Liver (tissue), 7 donors: ENCODE measurements at regions not wholly inside any gene's neighbourhood (a gene's known extent, or its start where the extent isn't known, plus 50 kb on each side); places are given as distances from the start of the nearest gene placed in this dataset.

ENCODE experiments used
- DNase-seq: peaks from one replicate; pipeline ENCODE4 v3.0.0-alpha.2; 2017; ENCODE audit warnings: low spot score
- H3K27ac ChIP-seq, 2 donors: one replicate each; pipeline ENCODE4 v1.7.0; 2013; ENCODE audit warnings: inconsistent platforms in 2 of 2, low read length in 2 of 2, control low read depth in 1 of 2, low read depth in 1 of 2, mild to moderate bottlenecking in 1 of 2
- H3K27me3 ChIP-seq, 4 donors: one replicate each; pipeline versions ENCODE4 v1.6.1 to v1.7.0; 2013; ENCODE audit warnings: low read length in 3 of 4, inconsistent platforms in 1 of 4, mild to moderate bottlenecking in 1 of 4, moderate library complexity in 1 of 4; ENCODE audit not compliant: control insufficient read depth in 4 of 4, insufficient read depth in 4 of 4
- H3K36me3 ChIP-seq, 4 donors: one replicate each; pipeline versions ENCODE4 v1.6.1 to v1.7.0; 2013; ENCODE audit warnings: low read length in 3 of 4, mild to moderate bottlenecking in 3 of 4, low read depth in 1 of 4, moderate library complexity in 1 of 4; ENCODE audit not compliant: control insufficient read depth in 4 of 4, insufficient read depth in 3 of 4
- H3K4me1 ChIP-seq, 4 donors: one replicate each; pipeline versions ENCODE4 v1.6.1 to v1.7.0; 2013; ENCODE audit warnings: low read length in 3 of 4, mild to moderate bottlenecking in 3 of 4, moderate library complexity in 1 of 4; ENCODE audit not compliant: control insufficient read depth in 4 of 4, insufficient read depth in 4 of 4
- H3K4me3 ChIP-seq, 3 donors: one replicate each; pipeline versions ENCODE4 v1.6.1 to v1.7.0; 2013; ENCODE audit warnings: low read length in 3 of 3, control low read depth in 1 of 3, low read depth in 1 of 3, mild to moderate bottlenecking in 1 of 3
- H3K9ac ChIP-seq, 2 donors: one replicate each; pipeline ENCODE4 v1.7.0; 2013; ENCODE audit warnings: low read length in 2 of 2, mild to moderate bottlenecking in 2 of 2, moderate library complexity in 2 of 2, control low read depth in 1 of 2, low read depth in 1 of 2
- H3K9me3 ChIP-seq, 4 donors: one replicate each; pipeline versions ENCODE4 v1.6.1 to v1.7.0; 2013; ENCODE audit warnings: low read length in 3 of 4; ENCODE audit not compliant: control insufficient read depth in 4 of 4
- ATF3 ChIP-seq: IDR thresholded peaks from 2 replicates; pipeline ENCODE4 v1.6.1; 2016; ENCODE audit warnings: antibody characterized with exemption
- FOXA2 ChIP-seq: IDR thresholded peaks from 2 replicates; pipeline ENCODE4 v1.6.1; 2016; ENCODE audit warnings: antibody characterized with exemption
- GABPA ChIP-seq, 2 donors: IDR thresholded peaks in 1 of 2; conservative IDR thresholded peaks in 1 of 2; 2 replicates each; pipeline ENCODE4 v1.6.1; 2016; ENCODE audit warnings: antibody characterized with exemption in 2 of 2, mild to moderate bottlenecking in 1 of 2, moderate library complexity in 1 of 2
- HNF4A ChIP-seq, 2 donors: conservative IDR thresholded peaks; 2 replicates each; pipeline ENCODE4 v1.6.1; 2016; ENCODE audit warnings: antibody characterized with exemption in 2 of 2, mild to moderate bottlenecking in 2 of 2
- HNF4G ChIP-seq: IDR thresholded peaks from 2 replicates; pipeline ENCODE4 v1.6.1; 2016; ENCODE audit warnings: antibody characterized with exemption
- JUND ChIP-seq, 2 donors: IDR thresholded peaks; 2 replicates each; pipeline ENCODE4 v1.6.1; 2016; ENCODE audit warnings: antibody characterized with exemption in 2 of 2
- NR2F2 ChIP-seq: IDR thresholded peaks from 2 replicates; pipeline ENCODE4 v1.6.1; 2016; ENCODE audit warnings: antibody characterized with exemption
- RAD21 ChIP-seq, 2 donors: IDR thresholded peaks; 2 replicates each; pipeline ENCODE4 v1.6.1; 2016; ENCODE audit warnings: antibody characterized with exemption in 2 of 2, mild to moderate bottlenecking in 2 of 2
- RXRA ChIP-seq, 2 donors: IDR thresholded peaks; 2 replicates each; pipeline ENCODE4 v1.6.1; 2017 to 2018; ENCODE audit warnings: antibody characterized with exemption in 2 of 2, mild to moderate bottlenecking in 1 of 2
- SP1 ChIP-seq: IDR thresholded peaks from 2 replicates; pipeline ENCODE4 v1.6.1; 2018; ENCODE audit warnings: antibody characterized with exemption, mild to moderate bottlenecking
- TAF1 ChIP-seq: conservative IDR thresholded peaks from 2 replicates; pipeline ENCODE4 v1.6.1; 2016; ENCODE audit warnings: antibody characterized with exemption, mild to moderate bottlenecking
- YY1 ChIP-seq: IDR thresholded peaks from 2 replicates; pipeline ENCODE4 v1.6.1; 2016; ENCODE audit warnings: antibody characterized with exemption, mild to moderate bottlenecking
- WGBS: extraction: QIAGEN DNeasy Blood & Tissue Kit; methylation state at CpG from one replicate; pipeline ENCODE4 v1.1.7; 2013; 5-methylcytosine and 5-hydroxymethylcytosine counted together
- TF ChIP-seq, protein P1 (sequence below): IDR thresholded peaks from 2 replicates; pipeline ENCODE4 v1.6.1; 2016; ENCODE audit warnings: antibody characterized with exemption
- TF ChIP-seq, protein P2 (sequence below): IDR thresholded peaks from 2 replicates; pipeline ENCODE4 v1.6.1; 2016; ENCODE audit warnings: antibody characterized with exemption, mild to moderate bottlenecking
- TF ChIP-seq, protein P3 (sequence below): IDR thresholded peaks from 2 replicates; pipeline ENCODE4 v1.6.1; 2016; ENCODE audit warnings: antibody characterized with exemption
- donor health status: healthy.
- donor health status: healthy.
- donor health status: healthy.
- donor health status: healthy.

GRCh38 chr9:89675058-89675742 lies 70.4 kb downstream of the GADD45G start:
- no peak overlapping the region for H3K9ac ChIP-seq
- peak overlapping the region in 1 of 2 donors; percentile 44 for H3K27ac ChIP-seq
- H3K4me3 ChIP-seq = no peak overlapping the region
- TF ChIP-seq, protein P1, sequence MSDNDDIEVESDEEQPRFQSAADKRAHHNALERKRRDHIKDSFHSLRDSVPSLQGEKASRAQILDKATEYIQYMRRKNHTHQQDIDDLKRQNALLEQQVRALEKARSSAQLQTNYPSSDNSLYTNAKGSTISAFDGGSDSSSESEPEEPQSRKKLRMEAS = no peak
- TF ChIP-seq YY1 (peak; percentile 26), HNF4A (conservative IDR thresholded peaks at IDR 0.05) (peak in 1 of 2 donors; percentile 22), RXRA (IDR thresholded peaks at IDR 0.05) (peak in 1 of 2 donors; percentile 32), ATF3 (no peak)
- H3K4me1 ChIP-seq = peaks cover 12 to 33% (median 21%) of the 10 kb centered on the region in 4 donors
- 68% methylated on average over 15 of the region's 15 CpGs for WGBS
- no peaks in the 10 kb centered on the region for H3K27me3 ChIP-seq
- DNase-seq = no peak
- H3K9me3 ChIP-seq = no peaks in the 10 kb centered on the region
- H3K36me3 ChIP-seq = no peaks in the 10 kb centered on the region

- no peak for DNase-seq
- WGBS = 28% methylated on average over 22 of the region's 22 CpGs
These were observed 71.5 kb downstream of the GADD45G start for GRCh38 chr9:89676281-89676680.

DNA sequence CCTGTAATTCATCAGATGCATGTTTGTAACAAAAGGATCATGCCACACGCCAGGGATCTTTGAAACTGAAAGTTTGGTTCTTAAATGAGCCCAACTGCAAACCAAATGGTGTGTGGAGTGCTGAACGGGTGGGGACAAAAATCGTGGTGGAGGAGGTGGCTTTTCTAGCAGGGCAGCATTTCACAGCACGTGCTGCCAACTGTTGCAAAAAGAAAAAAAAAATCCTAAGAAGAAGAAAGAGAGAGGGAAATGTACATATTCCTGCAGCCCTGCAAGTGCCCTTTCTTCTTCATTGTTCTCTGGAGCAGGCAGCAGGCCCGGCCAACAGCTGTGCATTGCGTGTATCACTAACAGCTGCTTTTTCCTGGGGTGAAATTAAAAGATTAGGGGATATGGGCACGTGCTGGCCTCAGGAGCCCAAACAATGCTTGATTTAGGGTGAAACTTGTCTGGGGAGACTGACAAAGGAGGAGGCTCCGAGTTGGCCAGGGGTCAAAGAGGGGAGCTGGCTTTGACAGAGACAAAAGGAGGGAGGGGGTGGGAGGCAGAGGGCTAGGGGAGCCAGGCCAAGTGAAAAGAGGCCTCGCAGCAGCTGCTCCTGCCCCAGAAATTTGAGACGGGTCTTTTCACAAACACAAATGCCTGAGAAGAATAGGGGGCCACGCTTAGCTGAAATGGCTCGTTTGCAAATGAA lies 73.0 kb downstream of the GADD45G start:
- Histone ChIP-seq H3K4me1 (peaks cover 9 to 22% (median 13%) of the 10 kb centered on the region in 4 donors), H3K9me3 (no peaks in the 10 kb centered on the region), H3K9ac (no peak overlapping the region), H3K36me3 (no peaks in the 10 kb centered on the region), H3K27ac (no peak overlapping the region), H3K4me3 (no peak overlapping the region), H3K27me3 (no peaks in the 10 kb centered on the region)
- DNase-seq = no peak
- TF ChIP-seq, protein P2, sequence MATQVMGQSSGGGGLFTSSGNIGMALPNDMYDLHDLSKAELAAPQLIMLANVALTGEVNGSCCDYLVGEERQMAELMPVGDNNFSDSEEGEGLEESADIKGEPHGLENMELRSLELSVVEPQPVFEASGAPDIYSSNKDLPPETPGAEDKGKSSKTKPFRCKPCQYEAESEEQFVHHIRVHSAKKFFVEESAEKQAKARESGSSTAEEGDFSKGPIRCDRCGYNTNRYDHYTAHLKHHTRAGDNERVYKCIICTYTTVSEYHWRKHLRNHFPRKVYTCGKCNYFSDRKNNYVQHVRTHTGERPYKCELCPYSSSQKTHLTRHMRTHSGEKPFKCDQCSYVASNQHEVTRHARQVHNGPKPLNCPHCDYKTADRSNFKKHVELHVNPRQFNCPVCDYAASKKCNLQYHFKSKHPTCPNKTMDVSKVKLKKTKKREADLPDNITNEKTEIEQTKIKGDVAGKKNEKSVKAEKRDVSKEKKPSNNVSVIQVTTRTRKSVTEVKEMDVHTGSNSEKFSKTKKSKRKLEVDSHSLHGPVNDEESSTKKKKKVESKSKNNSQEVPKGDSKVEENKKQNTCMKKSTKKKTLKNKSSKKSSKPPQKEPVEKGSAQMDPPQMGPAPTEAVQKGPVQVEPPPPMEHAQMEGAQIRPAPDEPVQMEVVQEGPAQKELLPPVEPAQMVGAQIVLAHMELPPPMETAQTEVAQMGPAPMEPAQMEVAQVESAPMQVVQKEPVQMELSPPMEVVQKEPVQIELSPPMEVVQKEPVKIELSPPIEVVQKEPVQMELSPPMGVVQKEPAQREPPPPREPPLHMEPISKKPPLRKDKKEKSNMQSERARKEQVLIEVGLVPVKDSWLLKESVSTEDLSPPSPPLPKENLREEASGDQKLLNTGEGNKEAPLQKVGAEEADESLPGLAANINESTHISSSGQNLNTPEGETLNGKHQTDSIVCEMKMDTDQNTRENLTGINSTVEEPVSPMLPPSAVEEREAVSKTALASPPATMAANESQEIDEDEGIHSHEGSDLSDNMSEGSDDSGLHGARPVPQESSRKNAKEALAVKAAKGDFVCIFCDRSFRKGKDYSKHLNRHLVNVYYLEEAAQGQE = no peak
- TF ChIP-seq FOXA2 (no peak), TAF1 (no peak), NR2F2 (no peak), HNF4G (no peak), YY1 (no peak), SP1 (no peak)
- TF ChIP-seq, protein P3, sequence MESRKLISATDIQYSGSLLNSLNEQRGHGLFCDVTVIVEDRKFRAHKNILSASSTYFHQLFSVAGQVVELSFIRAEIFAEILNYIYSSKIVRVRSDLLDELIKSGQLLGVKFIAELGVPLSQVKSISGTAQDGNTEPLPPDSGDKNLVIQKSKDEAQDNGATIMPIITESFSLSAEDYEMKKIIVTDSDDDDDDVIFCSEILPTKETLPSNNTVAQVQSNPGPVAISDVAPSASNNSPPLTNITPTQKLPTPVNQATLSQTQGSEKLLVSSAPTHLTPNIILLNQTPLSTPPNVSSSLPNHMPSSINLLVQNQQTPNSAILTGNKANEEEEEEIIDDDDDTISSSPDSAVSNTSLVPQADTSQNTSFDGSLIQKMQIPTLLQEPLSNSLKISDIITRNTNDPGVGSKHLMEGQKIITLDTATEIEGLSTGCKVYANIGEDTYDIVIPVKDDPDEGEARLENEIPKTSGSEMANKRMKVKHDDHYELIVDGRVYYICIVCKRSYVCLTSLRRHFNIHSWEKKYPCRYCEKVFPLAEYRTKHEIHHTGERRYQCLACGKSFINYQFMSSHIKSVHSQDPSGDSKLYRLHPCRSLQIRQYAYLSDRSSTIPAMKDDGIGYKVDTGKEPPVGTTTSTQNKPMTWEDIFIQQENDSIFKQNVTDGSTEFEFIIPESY = no peak
- WGBS = 80% methylated on average over 12 of the region's 12 CpGs

More at GRCh38 chr9:89676281-89676680, 71.5 kb downstream of the GADD45G start:
- peaks cover 9 to 22% (median 14%) of the 10 kb centered on the region in 4 donors for H3K4me1 ChIP-seq
- no peaks in the 10 kb centered on the region for H3K9me3 ChIP-seq
- no peak overlapping the region for H3K9ac ChIP-seq
- H3K4me3 ChIP-seq = no peak overlapping the region
- TF ChIP-seq RAD21 (IDR thresholded peaks at IDR 0.05) = peak; percentile 19 to 63
- TF ChIP-seq SP1 = peak; percentile 41
- TF ChIP-seq, protein P3 = no peak
- peak in 1 of 2 donors; percentile 18 for TF ChIP-seq JUND (IDR thresholded peaks at IDR 0.05)
- no peak for TF ChIP-seq GABPA (IDR thresholded peaks at IDR 0.05 in 1 of 2, conservative IDR thresholded peaks at IDR 0.05 in 1 of 2)
- peak; percentile 42 for TF ChIP-seq YY1
- peak; percentile 62 to 71 for TF ChIP-seq HNF4A (conservative IDR thresholded peaks at IDR 0.05)
- TF ChIP-seq RXRA (IDR thresholded peaks at IDR 0.05) = peak; percentile 53 to 77
- TF ChIP-seq, protein P1 = peak; percentile 73
- H3K36me3 ChIP-seq = no peaks in the 10 kb centered on the region
- peak overlapping the region in 1 of 2 donors; percentile 44 for H3K27ac ChIP-seq
- H3K27me3 ChIP-seq = no peaks in the 10 kb centered on the region
